ENCODE measurements at regions not wholly inside any gene's neighbourhood (a gene's known extent, or its start where the extent isn't known, plus 50 kb on each side); places are given as distances from the start of the nearest gene placed in this dataset.

- TF ChIP-seq CTCF (IDR thresholded peaks at IDR 0.05), result no peak
- TF ChIP-seq EZH2 (IDR thresholded peaks at IDR 0.05; ENCODE audit: borderline replicate concordance, insufficient read depth, low read depth, low read length, poor library complexity, severe bottlenecking), result no peak
These were observed 144.8 kb downstream of the PDCD6IP start for GRCh38 chr3:33943277-33943676.
